Inferior parietal cortex (tissue), 1 donor: ENCODE measurements at regions not wholly inside any gene's neighbourhood (a gene's known extent, or its start where the extent isn't known, plus 50 kb on each side); places are given as distances from the start of the nearest gene placed in this dataset.

ENCODE experiments used
- DNase-seq: peaks from one replicate; pipeline ENCODE4 v3.0.0-alpha.2; 2016; ENCODE audit errors: extremely low spot score

GRCh38 chr5:97580746-97581145 lies 397.7 kb upstream of the RIOK2 start:
- no peak for DNase-seq

- no peak for DNase-seq
These were observed 408.7 kb upstream of the RIOK2 start for GRCh38 chr5:97591781-97592180.

GRCh38 chr5:97600486-97600885 lies 417.4 kb upstream of the RIOK2 start:
- no peak for DNase-seq

- no peak for DNase-seq
These were observed 418.6 kb upstream of the RIOK2 start for GRCh38 chr5:97601651-97602050.

- DNase-seq, result peak; percentile 16
These were observed 423.5 kb upstream of the RIOK2 start for GRCh38 chr5:97606531-97606930.

GRCh38 chr5:97608501-97608900 lies 425.5 kb upstream of the RIOK2 start:
- DNase-seq, result no peak

GRCh38 chr5:97618721-97619120 lies 435.7 kb upstream of the RIOK2 start:
- no peak for DNase-seq

GRCh38 chr5:97623441-97623840 lies 440.4 kb upstream of the RIOK2 start:
- no peak for DNase-seq

GRCh38 chr5:97624886-97625285 lies 441.8 kb upstream of the RIOK2 start:
- DNase-seq, result no peak

GRCh38 chr5:97627272-97627671 lies 444.2 kb upstream of the RIOK2 start:
- DNase-seq, result no peak

- peak; percentile 8 for DNase-seq
These were observed 445.0 kb upstream of the RIOK2 start for GRCh38 chr5:97628031-97628430.

GRCh38 chr5:97628807-97629206 lies 445.8 kb upstream of the RIOK2 start:
- peak; percentile 38 for DNase-seq

- DNase-seq, result no peak
These were observed 446.2 kb upstream of the RIOK2 start for GRCh38 chr5:97629276-97629675.

- no peak for DNase-seq
These were observed 452.5 kb upstream of the RIOK2 start for GRCh38 chr5:97635553-97635952.

GRCh38 chr5:97636766-97637165 lies 453.7 kb upstream of the RIOK2 start:
- DNase-seq, result no peak

GRCh38 chr5:97641081-97641480 lies 458.0 kb upstream of the RIOK2 start:
- no peak for DNase-seq

- no peak for DNase-seq
These were observed 461.2 kb upstream of the RIOK2 start for GRCh38 chr5:97644206-97644605.

- DNase-seq, result no peak
These were observed 461.8 kb upstream of the RIOK2 start for GRCh38 chr5:97644896-97645295.

- no peak for DNase-seq
These were observed 474.2 kb upstream of the RIOK2 start for GRCh38 chr5:97657239-97657638.

- DNase-seq, result no peak
These were observed 475.3 kb upstream of the RIOK2 start for GRCh38 chr5:97658116-97658900.

GRCh38 chr5:97666783-97667182 lies 483.7 kb upstream of the RIOK2 start:
- DNase-seq, result no peak

- DNase-seq, result no peak
These were observed 487.4 kb upstream of the RIOK2 start for GRCh38 chr5:97670447-97670846.

- no peak for DNase-seq
These were observed 493.6 kb upstream of the RIOK2 start for GRCh38 chr5:97676608-97677007.

- DNase-seq, result no peak
These were observed 511.0 kb upstream of the RIOK2 start for GRCh38 chr5:97694091-97694490.
